ENCODE measurements at regions not wholly inside any gene's neighbourhood (a gene's known extent, or its start where the extent isn't known, plus 50 kb on each side); places are given as distances from the start of the nearest gene placed in this dataset.

DNA sequence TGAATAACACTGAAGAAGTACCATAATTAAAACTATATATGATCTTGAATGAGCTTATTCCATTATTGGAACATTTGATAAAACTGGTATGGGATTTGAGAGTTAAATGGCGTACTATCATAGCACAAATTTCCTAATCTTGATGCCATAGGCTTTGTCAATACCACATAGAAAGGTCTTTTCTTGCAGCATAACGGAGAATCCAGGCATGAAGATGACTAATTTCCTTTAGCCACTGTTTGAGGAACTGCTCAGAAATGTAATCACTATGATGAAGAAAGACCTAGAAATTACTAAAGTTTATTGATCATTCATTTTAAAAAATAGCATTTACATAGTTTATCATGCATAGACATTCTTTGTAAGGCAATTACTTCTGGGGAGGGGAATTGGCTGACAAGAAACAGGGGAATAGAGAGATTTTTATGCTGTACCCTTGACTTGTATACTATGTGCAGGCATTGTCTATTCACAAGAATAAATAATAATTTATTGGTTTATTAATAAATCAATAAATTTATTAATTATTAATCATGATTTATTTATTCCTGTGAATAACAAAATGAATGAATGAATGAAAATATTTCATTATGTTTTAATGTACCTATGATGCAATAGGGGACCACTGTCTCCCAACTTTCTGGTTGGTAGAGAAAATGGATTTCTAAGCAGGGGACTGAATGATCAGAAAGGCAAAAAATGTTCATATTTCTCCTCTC lies 2676.6 kb downstream of the PCDH9 start:
- FAIRE-seq: no peak
- no peaks in the 10 kb centered on the region for H3K36me3 ChIP-seq
- TF ChIP-seq CTCF (IDR thresholded peaks at IDR 0.05): no peak
- H3K27me3 ChIP-seq: no peaks in the 10 kb centered on the region
- no peak for ATAC-seq
- no peaks in the 10 kb centered on the region for H3K9me3 ChIP-seq
- DNase-seq: no peak
- intact Hi-C loops (cut with DNase I): no loop called here
- H3K4me3 ChIP-seq: no peak overlapping the region
- WGBS, 2 donors: 47 to 55% methylated on average over 2 of the region's 2 CpGs
- H3K4me1 ChIP-seq: no peaks in the 10 kb centered on the region
- no peak overlapping the region for H3K27ac ChIP-seq

GRCh38 chr13:64551755-64552154 lies 2678.4 kb downstream of the PCDH9 start:
- Histone ChIP-seq H3K4me3 (no peak overlapping the region), H3K36me3 (no peaks in the 10 kb centered on the region), H3K27ac (no peak overlapping the region), H3K27me3 (no peaks in the 10 kb centered on the region), H3K9me3 (no peaks in the 10 kb centered on the region), H3K4me1 (no peaks in the 10 kb centered on the region)
- intact Hi-C loops (cut with DNase I): no loop called here
- WGBS, 2 donors: 47 to 67% methylated on average over 1 of the region's 1 CpG
- no peak for ATAC-seq
- FAIRE-seq: no peak
- no peak for DNase-seq
- TF ChIP-seq CTCF (IDR thresholded peaks at IDR 0.05): no peak

DNA sequence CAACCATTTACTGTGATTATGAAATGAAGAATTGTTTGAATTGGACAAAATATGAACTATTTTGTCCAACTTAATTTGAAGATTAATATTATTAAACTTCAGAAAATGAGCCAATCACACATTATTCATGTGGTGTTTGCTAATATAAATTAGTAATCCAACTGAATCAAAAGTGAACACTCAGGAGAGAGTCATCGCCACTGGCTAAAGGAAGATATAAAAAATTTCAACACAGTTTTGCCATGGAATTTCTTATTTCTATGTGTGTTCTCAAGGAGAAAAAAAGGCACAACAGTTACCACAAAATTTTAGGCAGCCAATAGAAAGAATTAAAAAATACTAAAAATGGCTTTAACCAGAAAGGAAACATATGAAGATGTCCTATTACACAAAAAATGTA lies 2683.8 kb downstream of the PCDH9 start:
- Histone ChIP-seq H3K27ac (no peak overlapping the region), H3K9me3 (peaks cover 0 to 3% (median 0%) of the 10 kb centered on the region in 4 donors), H3K4me1 (no peaks in the 10 kb centered on the region), H3K27me3 (no peaks in the 10 kb centered on the region), H3K4me3 (no peak overlapping the region), H3K36me3 (no peaks in the 10 kb centered on the region)
- ATAC-seq (no peak), FAIRE-seq (no peak), DNase-seq (no peak)
- no peak for TF ChIP-seq CTCF (IDR thresholded peaks at IDR 0.05)
- intact Hi-C loops (cut with DNase I): no loop called here
- WGBS, 2 donors: 92 to 100% methylated on average over 1 of the region's 1 CpG

GRCh38 chr13:64540976-64541375 lies 2689.2 kb downstream of the PCDH9 start:
- Histone ChIP-seq H3K4me1 (no peaks in the 10 kb centered on the region), H3K36me3 (no peaks in the 10 kb centered on the region), H3K27ac (no peak overlapping the region), H3K4me3 (no peak overlapping the region), H3K9me3 (peaks cover 0 to 3% (median 0%) of the 10 kb centered on the region in 4 donors), H3K27me3 (no peaks in the 10 kb centered on the region)
- ATAC-seq (no peak), DNase-seq (no peak), FAIRE-seq (no peak)
- no peak for TF ChIP-seq CTCF (IDR thresholded peaks at IDR 0.05)
- WGBS, 2 donors: 43 to 55% methylated on average over 2 of the region's 2 CpGs
- intact Hi-C loops (cut with DNase I): no loop called here

DNA sequence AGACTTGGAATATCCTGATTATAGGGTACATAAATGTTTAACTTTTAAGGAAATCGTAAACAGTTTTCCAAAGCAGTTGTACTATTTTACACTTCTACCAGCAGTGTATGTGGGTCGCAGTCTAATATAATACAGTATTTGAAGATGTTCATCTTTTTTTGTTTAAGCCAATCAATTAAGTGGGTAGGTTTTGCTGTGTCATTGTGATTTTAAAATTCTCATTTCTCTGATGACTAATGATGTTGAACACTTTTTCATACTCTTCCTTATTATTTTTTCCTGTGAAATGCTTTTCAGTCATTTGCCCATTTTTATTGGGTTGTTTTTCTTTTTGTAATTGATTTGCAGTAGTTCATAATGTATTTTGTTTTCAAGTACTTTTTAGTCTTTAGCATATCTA lies 2689.7 kb downstream of the PCDH9 start:
- intact Hi-C loops (cut with DNase I): no loop called here
- peaks cover 0 to 3% (median 0%) of the 10 kb centered on the region in 4 donors for H3K9me3 ChIP-seq
- DNase-seq (no peak), ATAC-seq (no peak), FAIRE-seq (no peak)
- no peaks in the 10 kb centered on the region for H3K27me3 ChIP-seq
- H3K27ac ChIP-seq: no peak overlapping the region
- WGBS, 2 donors: 84 to 88% methylated on average over 2 of the region's 2 CpGs
- no peaks in the 10 kb centered on the region for H3K36me3 ChIP-seq
- H3K4me1 ChIP-seq: no peaks in the 10 kb centered on the region
- H3K4me3 ChIP-seq: no peak overlapping the region
- no peak for TF ChIP-seq CTCF (IDR thresholded peaks at IDR 0.05)

Data from pancreas (tissue), 10 donors.